ENCODE measurements at regions not wholly inside any gene's neighbourhood (a gene's known extent, or its start where the extent isn't known, plus 50 kb on each side); places are given as distances from the start of the nearest gene placed in this dataset.

GRCh38 chr7:131869169-131869844 is 312.9 kb upstream of the PODXL start:
- Histone ChIP-seq H2AK5ac (ENCODE audit: low read depth, low read length) (no peak overlapping the region), H3K4me2 (ENCODE audit: low read depth, low read length) (no peak overlapping the region), H3K27me3 (ENCODE audit: control insufficient read depth, insufficient read depth, low read length) (no peaks in the 10 kb centered on the region), H2AK9ac (replicated peaks; ENCODE audit: low read depth, low read length, poor library complexity) (no peak overlapping the region), H4K5ac (ENCODE audit: low read depth, low read length) (no peak overlapping the region), H3K4me1 (ENCODE audit: control insufficient read depth, insufficient read depth, low read length) (no peaks in the 10 kb centered on the region), H2AFZ (replicated peaks; ENCODE audit: low read length, poor library complexity) (no peak overlapping the region), H2BK120ac (ENCODE audit: low read depth, low read length) (no peak overlapping the region), H3K18ac (ENCODE audit: low read depth, low read length) (no peak overlapping the region), H3K27ac (ENCODE audit: insufficient read depth, low read length) (no peak overlapping the region), H2BK15ac (ENCODE audit: low read depth, low read length) (no peak overlapping the region), H2BK5ac (ENCODE audit: low read depth, low read length, poor library complexity, severe bottlenecking) (no peak overlapping the region), H4K91ac (ENCODE audit: insufficient read depth, low read depth, low read length) (no peak overlapping the region), H3K4me3 (ENCODE audit: insufficient read depth, low read depth, low read length) (no peak overlapping the region), H3K14ac (replicated peaks; ENCODE audit: low read depth, low read length) (no peak overlapping the region), H4K20me1 (ENCODE audit: insufficient read depth, low read length) (no peaks in the 10 kb centered on the region), H3K79me1 (ENCODE audit: low read depth in 1 of 2, low read length in 2 of 2) (no peaks in the 10 kb centered on the region), H4K8ac (ENCODE audit: low read depth in 2 of 2, low read length in 2 of 2) (no peak overlapping the region), H3K4ac (ENCODE audit: low read depth, low read length) (no peak overlapping the region), H3K9me3 (ENCODE audit: control insufficient read depth, insufficient read depth, low read length) (no peaks in the 10 kb centered on the region), H3K9ac (ENCODE audit: low read depth, low read length) (no peak overlapping the region), H3K9me1 (ENCODE audit: insufficient read depth, low read length) (no peaks in the 10 kb centered on the region), H3K56ac (ENCODE audit: extremely low read depth, insufficient read depth, low read length) (no peak overlapping the region), H3K36me3 (ENCODE audit: control insufficient read depth, insufficient read depth, low read length) (no peaks in the 10 kb centered on the region), H3K23ac (ENCODE audit: low read depth, low read length) (no peak overlapping the region), H2BK20ac (ENCODE audit: low read depth, low read length) (no peak overlapping the region)
- intact Hi-C loops (cut with micrococcal nuclease) (no loop called here), dilution Hi-C loops (cut with HindIII; ENCODE audit: low sequenced_read_pairs, unreplicated experiment) (no loop called here), in situ Hi-C loops (cut with MboI; ENCODE audit: low sequenced_read_pairs) (no loop called here)
- 0% methylated on average over 1 of the region's 3 CpGs; no CpG with 5 or more reads in 1 of the 2 experiments for WGBS, 2 experiments (ENCODE audit: extremely low coverage in 2 of 2, insufficient read length in 1 of 2)
- ChIA-PET CTCF (no interaction called here), POLR2A (ENCODE audit: unreplicated experiment) (no interaction called here)
- DNase-seq (no peak), ATAC-seq (ENCODE audit: low read depth) (no peak)
- TF ChIP-seq FOS (IDR thresholded peaks at IDR 0.05; ENCODE audit: low read depth, low read length) (no peak), USF2 (IDR thresholded peaks at IDR 0.05; ENCODE audit: low read depth, low read length) (no peak), BHLHE40 (IDR thresholded peaks at IDR 0.05; ENCODE audit: low read depth, low read length) (no peak), MAZ (IDR thresholded peaks at IDR 0.05; ENCODE audit: borderline replicate concordance, low read depth, low read length) (no peak), MAFK (IDR thresholded peaks at IDR 0.05; ENCODE audit: low read depth, low read length) (no peak), NFE2L2 (IDR thresholded peaks at IDR 0.05; ENCODE audit: low read depth, low read length) (no peak), MXI1 (IDR thresholded peaks at IDR 0.05; ENCODE audit: borderline replicate concordance, low read depth, low read length) (no peak), RAD21 (IDR thresholded peaks at IDR 0.05; ENCODE audit: low read length) (no peak), ELK1 (IDR thresholded peaks at IDR 0.05; ENCODE audit: borderline replicate concordance, low read depth, low read length) (no peak), SMC3 (IDR thresholded peaks at IDR 0.05; ENCODE audit: low read depth, low read length) (no peak), RFX5 (IDR thresholded peaks at IDR 0.05; ENCODE audit: low read depth, low read length) (no peak), CEBPB (IDR thresholded peaks at IDR 0.05; ENCODE audit: low read depth, low read length) (no peak)
- no TSS peak for BruUV-seq (replicated peaks)

Measured in IMR-90 (cell line).